Thyroid gland (tissue), 4 donors: ENCODE measurements at regions not wholly inside any gene's neighbourhood (a gene's known extent, or its start where the extent isn't known, plus 50 kb on each side); places are given as distances from the start of the nearest gene placed in this dataset.

Experiments used
- POLR2A ChIP-seq, 2 donors: fragments of 450-650 bp; IDR thresholded peaks; one replicate each; pipeline ENCODE4 v1.6.1; 2017; ENCODE audit warnings: antibody characterized with exemption in 2 of 2, mild to moderate bottlenecking in 2 of 2, moderate library complexity in 1 of 2
- TF ChIP-seq, protein P1 (sequence below), 6 experiments: fragments of 200-600 bp in 3 of 6; fragments of 450-650 bp in 3 of 6; sonication (generic) in 3 of 6; IDR thresholded peaks; one replicate each; pipeline ENCODE4 v1.5.1; 2016 to 2019; ENCODE audit warnings: antibody characterized with exemption in 6 of 6, mild to moderate bottlenecking in 2 of 6, inconsistent platforms in 1 of 6, moderate library complexity in 1 of 6

DNA sequence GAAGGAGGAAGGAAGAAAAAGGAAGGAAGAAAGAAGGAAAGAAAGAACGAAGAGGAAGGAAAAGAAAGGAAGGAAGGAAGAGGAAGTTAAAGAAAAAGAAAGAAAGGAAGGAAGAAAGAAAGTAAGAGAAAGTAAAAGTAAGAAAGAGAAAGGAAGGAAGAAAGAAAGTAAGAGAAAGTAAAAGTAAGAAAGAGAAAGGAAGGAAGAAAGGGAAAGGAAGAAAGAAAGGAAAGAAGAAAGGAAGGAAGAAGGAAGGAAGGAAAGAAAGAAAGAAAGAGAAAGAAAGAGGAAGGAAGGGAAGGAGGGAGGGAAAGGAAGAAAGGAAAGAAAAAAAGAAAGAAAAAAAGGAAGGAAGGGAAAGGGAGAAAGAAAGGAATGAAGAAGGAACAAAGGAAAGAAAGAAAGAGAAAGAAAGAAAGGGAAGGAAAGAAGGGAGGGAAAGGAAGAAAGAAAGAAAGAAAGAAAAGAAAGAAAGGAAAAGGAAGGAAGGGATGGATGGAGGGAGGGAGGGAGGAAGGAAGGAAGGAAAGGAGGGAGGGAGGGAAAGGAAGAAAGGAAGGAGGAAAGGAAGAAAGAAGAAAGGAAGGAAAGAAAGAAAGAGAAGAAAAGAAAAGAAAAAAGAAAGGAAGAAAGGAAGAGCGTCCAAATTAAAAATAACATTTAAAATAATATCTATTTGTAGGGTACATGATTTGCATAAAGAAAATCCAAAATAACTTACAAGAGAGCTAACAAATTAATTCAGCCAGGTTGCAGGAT, 827.9 kb downstream of the TSN start:
- TF ChIP-seq POLR2A (IDR thresholded peaks at IDR 0.05) = no peak
- TF ChIP-seq, protein P1, sequence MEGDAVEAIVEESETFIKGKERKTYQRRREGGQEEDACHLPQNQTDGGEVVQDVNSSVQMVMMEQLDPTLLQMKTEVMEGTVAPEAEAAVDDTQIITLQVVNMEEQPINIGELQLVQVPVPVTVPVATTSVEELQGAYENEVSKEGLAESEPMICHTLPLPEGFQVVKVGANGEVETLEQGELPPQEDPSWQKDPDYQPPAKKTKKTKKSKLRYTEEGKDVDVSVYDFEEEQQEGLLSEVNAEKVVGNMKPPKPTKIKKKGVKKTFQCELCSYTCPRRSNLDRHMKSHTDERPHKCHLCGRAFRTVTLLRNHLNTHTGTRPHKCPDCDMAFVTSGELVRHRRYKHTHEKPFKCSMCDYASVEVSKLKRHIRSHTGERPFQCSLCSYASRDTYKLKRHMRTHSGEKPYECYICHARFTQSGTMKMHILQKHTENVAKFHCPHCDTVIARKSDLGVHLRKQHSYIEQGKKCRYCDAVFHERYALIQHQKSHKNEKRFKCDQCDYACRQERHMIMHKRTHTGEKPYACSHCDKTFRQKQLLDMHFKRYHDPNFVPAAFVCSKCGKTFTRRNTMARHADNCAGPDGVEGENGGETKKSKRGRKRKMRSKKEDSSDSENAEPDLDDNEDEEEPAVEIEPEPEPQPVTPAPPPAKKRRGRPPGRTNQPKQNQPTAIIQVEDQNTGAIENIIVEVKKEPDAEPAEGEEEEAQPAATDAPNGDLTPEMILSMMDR (IDR thresholded peaks at IDR 0.05) = no peak
